Germinal center (tissue), 1 donor: ENCODE measurements at regions not wholly inside any gene's neighbourhood (a gene's known extent, or its start where the extent isn't known, plus 50 kb on each side); places are given as distances from the start of the nearest gene placed in this dataset.
"Not testable (repeated sequence)": the region's sequence is repeated elsewhere in the genome, so short reads cannot be mapped to it uniquely, and the experiment has no call there.

ENCODE experiments used
- DNase-seq: peaks from one replicate; pipeline ENCODE4 v3.0.0; 2012; ENCODE audit warnings: mixed read lengths, low spot score

GRCh38 chr17:33901085-33901484 lies 354.0 kb upstream of the CCL2 start:
- DNase-seq, result no peak

GRCh38 chr17:33902901-33903449 lies 352.1 kb upstream of the CCL2 start:
- no peak for DNase-seq

GRCh38 chr17:33904476-33904875 lies 350.6 kb upstream of the CCL2 start:
- DNase-seq, result no peak

GRCh38 chr17:33905338-33905800 lies 349.7 kb upstream of the CCL2 start:
- DNase-seq, result no peak

GRCh38 chr17:33908363-33909064 lies 346.6 kb upstream of the CCL2 start:
- DNase-seq, result no peak

- no peak for DNase-seq
Measured at GRCh38 chr17:33910200-33910857, 344.8 kb upstream of the CCL2 start.

- DNase-seq, result no peak
Measured at GRCh38 chr17:33914125-33914524, 341.0 kb upstream of the CCL2 start.

- no peak for DNase-seq
Measured at GRCh38 chr17:33922971-33923370, 332.1 kb upstream of the CCL2 start.

GRCh38 chr17:33924104-33924503 lies 331.0 kb upstream of the CCL2 start:
- no peak for DNase-seq

GRCh38 chr17:33925649-33926048 lies 329.4 kb upstream of the CCL2 start:
- DNase-seq, result no peak

- no peak for DNase-seq
Measured at GRCh38 chr17:33927732-33928133, 327.4 kb upstream of the CCL2 start.

GRCh38 chr17:33929181-33929724 lies 325.8 kb upstream of the CCL2 start:
- DNase-seq, result no peak

- not testable (repeated sequence) for DNase-seq
Measured at GRCh38 chr17:33931148-33931814, 323.8 kb upstream of the CCL2 start.

- no peak for DNase-seq
Measured at GRCh38 chr17:33932996-33933395, 322.1 kb upstream of the CCL2 start.

GRCh38 chr17:33933576-33933975 lies 321.5 kb upstream of the CCL2 start:
- DNase-seq, result no peak

- no peak for DNase-seq
Measured at GRCh38 chr17:33934696-33935095, 320.4 kb upstream of the CCL2 start.

- DNase-seq, result no peak
Measured at GRCh38 chr17:33935822-33936221, 319.3 kb upstream of the CCL2 start.

GRCh38 chr17:33936764-33937163 lies 318.3 kb upstream of the CCL2 start:
- no peak for DNase-seq

GRCh38 chr17:33939959-33940358 lies 315.1 kb upstream of the CCL2 start:
- no peak for DNase-seq

- no peak for DNase-seq
Measured at GRCh38 chr17:33940769-33941370, 314.2 kb upstream of the CCL2 start.

- DNase-seq, result no peak
Measured at GRCh38 chr17:33941744-33942143, 313.3 kb upstream of the CCL2 start.

- DNase-seq, result no peak
Measured at GRCh38 chr17:33942414-33942813, 312.7 kb upstream of the CCL2 start.
